GM20000 (cell line): ENCODE measurements at regions not wholly inside any gene's neighbourhood (a gene's known extent, or its start where the extent isn't known, plus 50 kb on each side); places are given as distances from the start of the nearest gene placed in this dataset.

Source experiments
- DNase-seq: peaks from one replicate; pipeline ENCODE4 v3.0.0; 2012; ENCODE audit warnings: low spot score
- CTCF ChIP-seq: IDR thresholded peaks from 2 replicates; pipeline ENCODE4 v1.5.1; 2012; ENCODE audit warnings: mild to moderate bottlenecking, control low read depth; ENCODE audit errors: extremely low read depth, missing control alignments

- no peak for TF ChIP-seq CTCF
- no peak for DNase-seq
Measured at GRCh38 chr4:184922301-184922700, 96.0 kb upstream of the HELT start.

DNA sequence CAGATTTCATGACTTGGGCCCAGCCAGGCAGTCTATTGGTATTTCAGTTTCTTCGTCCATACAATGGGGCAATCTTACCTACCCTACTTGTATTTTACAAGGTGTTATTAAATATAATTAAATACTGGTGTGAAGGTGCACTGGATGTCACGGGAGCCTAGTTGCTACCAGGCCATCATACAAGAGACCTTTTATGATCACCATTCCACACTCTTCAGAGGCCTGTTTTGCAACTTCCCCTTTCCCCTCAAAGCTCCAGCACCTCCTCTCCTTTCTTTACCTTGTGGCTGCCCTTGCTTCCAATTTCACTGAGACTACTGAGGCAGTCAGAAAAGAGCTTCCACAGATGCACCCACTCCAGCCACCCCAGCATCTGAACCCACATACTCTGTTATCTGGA, 93.8 kb upstream of the HELT start:
- no peak for DNase-seq
- TF ChIP-seq CTCF: no peak

GRCh38 chr4:184929476-184929875, 88.8 kb upstream of the HELT start:
- no peak for DNase-seq

GRCh38 chr4:184930026-184930425, 88.3 kb upstream of the HELT start:
- no peak for DNase-seq
- TF ChIP-seq CTCF: no peak

More at GRCh38 chr4:184929476-184929875, 88.8 kb upstream of the HELT start:
- no peak for TF ChIP-seq CTCF

DNA sequence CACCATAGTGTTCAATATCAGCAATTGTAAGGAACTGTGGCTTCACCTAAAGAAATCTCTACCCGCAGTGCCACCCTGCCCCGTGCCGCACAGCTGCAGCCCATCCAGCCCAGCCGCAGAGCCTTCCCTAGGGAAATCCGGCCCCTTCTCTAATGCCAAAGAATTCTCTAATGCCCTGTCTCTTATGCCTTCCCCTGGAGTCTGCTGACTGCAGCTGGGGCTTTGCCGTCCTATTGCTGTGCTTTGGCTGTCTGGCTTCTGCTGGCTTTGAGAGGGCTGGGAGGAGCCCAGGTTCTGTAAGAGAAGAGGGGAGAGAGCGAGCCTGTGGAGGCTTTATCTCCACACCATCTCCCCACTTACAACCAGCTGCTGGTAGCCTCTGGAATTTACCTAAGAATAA, 85.9 kb upstream of the HELT start:
- TF ChIP-seq CTCF: no peak
- no peak for DNase-seq

GRCh38 chr4:184933311-184933710, 85.0 kb upstream of the HELT start:
- DNase-seq: no peak
- no peak for TF ChIP-seq CTCF

GRCh38 chr4:184934184-184934583, 84.1 kb upstream of the HELT start:
- TF ChIP-seq CTCF: no peak

More at GRCh38 chr4:184934184-184934583, 84.1 kb upstream of the HELT start:
- DNase-seq: no peak
